IPS-15b (cell line): ENCODE measurements at regions not wholly inside any gene's neighbourhood (a gene's known extent, or its start where the extent isn't known, plus 50 kb on each side); places are given as distances from the start of the nearest gene placed in this dataset.
"Not testable (repeated sequence)": the region's sequence is repeated elsewhere in the genome, so short reads cannot be mapped to it uniquely, and the experiment has no call there.

Source experiments
- H3K27me3 ChIP-seq: one replicate; pipeline ENCODE4 v1.6.1; 2013; ENCODE audit warnings: low read length; ENCODE audit not compliant: control insufficient read depth, insufficient read depth
- H3K36me3 ChIP-seq: one replicate; pipeline ENCODE4 v1.6.1; 2013; ENCODE audit warnings: low read length; ENCODE audit not compliant: control insufficient read depth, insufficient read depth
- H3K4me1 ChIP-seq: one replicate; pipeline ENCODE4 v1.6.1; 2013; ENCODE audit warnings: mild to moderate bottlenecking, low read length; ENCODE audit not compliant: control insufficient read depth, insufficient read depth
- H3K4me3 ChIP-seq: one replicate; pipeline ENCODE4 v1.5.1; 2013; ENCODE audit warnings: low read depth, low read length
- H3K9ac ChIP-seq: one replicate; pipeline ENCODE4 v1.6.1; 2013; ENCODE audit warnings: low read depth, mild to moderate bottlenecking, low read length
- H3K9me3 ChIP-seq: one replicate; pipeline ENCODE4 v1.6.1; 2013; ENCODE audit warnings: mild to moderate bottlenecking, low read length; ENCODE audit not compliant: control insufficient read depth, insufficient read depth

- not testable (repeated sequence) for H3K27me3 ChIP-seq, H3K4me3 ChIP-seq, H3K9ac ChIP-seq, H3K9me3 ChIP-seq, H3K36me3 ChIP-seq, H3K4me1 ChIP-seq
These were observed 314.4 kb downstream of the PAX3 start for GRCh38 chr2:221984376-221984775.

GRCh38 chr2:221981912-221982470 is 316.8 kb downstream of the PAX3 start:
- Histone ChIP-seq H3K9ac (no peak overlapping the region), H3K9me3 (no peaks in the 10 kb centered on the region), H3K4me3 (no peak overlapping the region), H3K27me3 (no peaks in the 10 kb centered on the region), H3K4me1 (peaks cover 2% of the 10 kb centered on the region), H3K36me3 (no peaks in the 10 kb centered on the region)

GRCh38 chr2:221975151-221975550 is 323.6 kb downstream of the PAX3 start:
- H3K4me1 ChIP-seq = no peaks in the 10 kb centered on the region
- H3K36me3 ChIP-seq = no peaks in the 10 kb centered on the region
- H3K4me3 ChIP-seq = no peak overlapping the region

GRCh38 chr2:221973902-221974301 is 324.9 kb downstream of the PAX3 start:
- no peaks in the 10 kb centered on the region for H3K27me3 ChIP-seq
- H3K4me3 ChIP-seq = no peak overlapping the region
- H3K36me3 ChIP-seq = no peaks in the 10 kb centered on the region
- no peaks in the 10 kb centered on the region for H3K9me3 ChIP-seq
- no peak overlapping the region for H3K9ac ChIP-seq
- H3K4me1 ChIP-seq = peaks cover 2% of the 10 kb centered on the region

More at GRCh38 chr2:221975151-221975550, 323.6 kb downstream of the PAX3 start:
- Histone ChIP-seq H3K9me3 (no peaks in the 10 kb centered on the region), H3K9ac (no peak overlapping the region), H3K27me3 (no peaks in the 10 kb centered on the region)

- Histone ChIP-seq H3K4me3 (no peak overlapping the region), H3K27me3 (no peaks in the 10 kb centered on the region), H3K9me3 (no peaks in the 10 kb centered on the region), H3K9ac (no peak overlapping the region), H3K4me1 (peaks cover 2% of the 10 kb centered on the region), H3K36me3 (no peaks in the 10 kb centered on the region)
These were observed 325.3 kb downstream of the PAX3 start for GRCh38 chr2:221973502-221973901.

GRCh38 chr2:221972813-221973478 is 325.9 kb downstream of the PAX3 start:
- H3K36me3 ChIP-seq = no peaks in the 10 kb centered on the region

GRCh38 chr2:221970389-221970788 is 328.4 kb downstream of the PAX3 start:
- no peak overlapping the region for H3K4me3 ChIP-seq
- no peaks in the 10 kb centered on the region for H3K36me3 ChIP-seq
- H3K4me1 ChIP-seq = peaks cover 14% of the 10 kb centered on the region
- no peaks in the 10 kb centered on the region for H3K27me3 ChIP-seq
- no peaks in the 10 kb centered on the region for H3K9me3 ChIP-seq
- no peak overlapping the region for H3K9ac ChIP-seq

More at GRCh38 chr2:221972813-221973478, 325.9 kb downstream of the PAX3 start:
- Histone ChIP-seq H3K4me3 (no peak overlapping the region), H3K4me1 (peaks cover 2% of the 10 kb centered on the region), H3K9ac (no peak overlapping the region), H3K9me3 (no peaks in the 10 kb centered on the region), H3K27me3 (no peaks in the 10 kb centered on the region)

GRCh38 chr2:221969830-221970144 is 329.0 kb downstream of the PAX3 start:
- Histone ChIP-seq H3K9me3 (no peaks in the 10 kb centered on the region), H3K36me3 (no peaks in the 10 kb centered on the region), H3K4me1 (peaks cover 14% of the 10 kb centered on the region), H3K9ac (no peak overlapping the region), H3K4me3 (no peak overlapping the region), H3K27me3 (no peaks in the 10 kb centered on the region)

GRCh38 chr2:221969087-221969829 is 329.5 kb downstream of the PAX3 start:
- Histone ChIP-seq H3K9me3 (no peaks in the 10 kb centered on the region), H3K4me1 (peaks cover 14% of the 10 kb centered on the region), H3K27me3 (no peaks in the 10 kb centered on the region), H3K9ac (no peak overlapping the region), H3K36me3 (no peaks in the 10 kb centered on the region), H3K4me3 (no peak overlapping the region)

- Histone ChIP-seq H3K4me3 (no peak overlapping the region), H3K9me3 (no peaks in the 10 kb centered on the region), H3K9ac (no peak overlapping the region), H3K27me3 (no peaks in the 10 kb centered on the region), H3K4me1 (peaks cover 12% of the 10 kb centered on the region), H3K36me3 (no peaks in the 10 kb centered on the region)
These were observed 336.6 kb downstream of the PAX3 start for GRCh38 chr2:221962186-221962585.

GRCh38 chr2:221961561-221961960 is 337.2 kb downstream of the PAX3 start:
- Histone ChIP-seq H3K4me1 (peaks cover 12% of the 10 kb centered on the region), H3K36me3 (no peaks in the 10 kb centered on the region), H3K9ac (no peak overlapping the region), H3K27me3 (no peaks in the 10 kb centered on the region), H3K9me3 (no peaks in the 10 kb centered on the region), H3K4me3 (no peak overlapping the region)

GRCh38 chr2:221958224-221958623 is 340.6 kb downstream of the PAX3 start:
- no peaks in the 10 kb centered on the region for H3K4me1 ChIP-seq
- H3K27me3 ChIP-seq = no peaks in the 10 kb centered on the region
- H3K9ac ChIP-seq = no peak overlapping the region
- H3K9me3 ChIP-seq = no peaks in the 10 kb centered on the region
- no peak overlapping the region for H3K4me3 ChIP-seq
- no peaks in the 10 kb centered on the region for H3K36me3 ChIP-seq
